Activated T-cell treated with anti-CD3 and anti-CD28 coated beads, Interleukin-2, amount 50 U/mL, for 48 hours (primary cell): ENCODE measurements at regions not wholly inside any gene's neighbourhood (a gene's known extent, or its start where the extent isn't known, plus 50 kb on each side); places are given as distances from the start of the nearest gene placed in this dataset.

Experiments
- DNase-seq, 2 experiments: peaks; one replicate each; pipeline ENCODE4 v3.0.0-alpha.2; 2020

DNA sequence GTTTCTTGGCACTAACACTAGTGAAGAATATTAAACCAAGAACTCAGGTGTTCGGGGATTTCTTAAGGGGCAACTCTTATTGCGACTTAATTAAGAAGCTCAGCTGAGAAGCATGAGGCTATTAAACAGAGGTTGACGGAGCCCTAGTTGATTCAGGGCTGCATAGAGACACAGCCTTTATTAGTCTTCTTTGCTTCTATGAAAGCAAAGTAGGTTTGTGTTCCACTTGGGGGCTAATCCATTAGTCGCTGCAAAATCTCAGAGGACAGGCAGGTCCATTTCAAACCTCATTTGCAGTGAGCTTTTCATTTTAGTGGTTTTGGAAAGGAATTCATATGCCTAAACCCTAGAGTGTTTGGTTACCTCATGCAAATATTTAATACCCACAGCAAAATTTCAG lies 506.6 kb upstream of the SULF2 start:
- no peak for DNase-seq

GRCh38 chr20:48288930-48289507 lies 503.7 kb upstream of the SULF2 start:
- no peak for DNase-seq

- DNase-seq: no peak
These were observed 502.4 kb upstream of the SULF2 start for GRCh38 chr20:48287552-48288170.

- DNase-seq: no peak
These were observed 501.8 kb upstream of the SULF2 start for GRCh38 chr20:48287021-48287494.

DNA sequence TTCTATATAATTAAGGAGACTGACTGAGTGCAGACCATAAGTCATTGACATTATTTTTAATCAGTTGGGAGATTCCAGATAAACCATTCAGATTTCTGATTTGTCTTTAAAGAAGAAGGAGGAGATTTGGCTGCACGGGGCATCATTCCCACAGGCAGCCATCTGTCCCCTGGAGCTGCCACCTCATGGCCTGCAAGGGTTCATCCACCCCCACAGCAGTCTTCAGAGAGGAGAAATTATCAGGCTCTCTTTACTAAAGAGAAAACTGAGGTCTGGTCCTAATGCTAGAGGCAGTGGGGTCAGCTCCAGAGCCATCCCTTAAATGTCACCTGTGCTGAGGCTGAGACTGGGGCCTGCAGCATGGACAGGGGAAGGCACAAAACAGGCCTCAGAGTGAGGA lies 501.3 kb upstream of the SULF2 start:
- DNase-seq: no peak

GRCh38 chr20:48285656-48286055 lies 500.4 kb upstream of the SULF2 start:
- DNase-seq: no peak

- no peak for DNase-seq
These were observed 499.6 kb upstream of the SULF2 start for GRCh38 chr20:48284837-48285236.

DNA sequence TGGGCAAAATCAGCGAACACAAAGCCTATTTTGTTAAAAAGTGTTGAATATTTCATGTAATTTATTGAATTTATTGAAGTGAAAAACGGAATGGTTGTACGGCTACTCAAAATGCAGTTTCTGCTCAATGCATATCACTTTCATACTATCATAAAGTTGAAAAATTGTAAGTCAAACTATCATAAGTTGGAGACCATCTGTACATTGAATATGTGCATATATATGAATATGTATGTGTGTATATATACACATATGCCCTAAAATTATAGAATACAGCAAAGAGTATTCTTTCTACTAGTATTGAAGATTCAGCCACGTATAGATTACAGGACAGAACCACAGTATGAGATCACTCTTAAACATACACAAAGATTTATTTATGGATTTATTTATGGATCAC lies 499.0 kb upstream of the SULF2 start:
- no peak for DNase-seq

GRCh38 chr20:48283470-48284110 lies 498.3 kb upstream of the SULF2 start:
- no peak for DNase-seq

DNA sequence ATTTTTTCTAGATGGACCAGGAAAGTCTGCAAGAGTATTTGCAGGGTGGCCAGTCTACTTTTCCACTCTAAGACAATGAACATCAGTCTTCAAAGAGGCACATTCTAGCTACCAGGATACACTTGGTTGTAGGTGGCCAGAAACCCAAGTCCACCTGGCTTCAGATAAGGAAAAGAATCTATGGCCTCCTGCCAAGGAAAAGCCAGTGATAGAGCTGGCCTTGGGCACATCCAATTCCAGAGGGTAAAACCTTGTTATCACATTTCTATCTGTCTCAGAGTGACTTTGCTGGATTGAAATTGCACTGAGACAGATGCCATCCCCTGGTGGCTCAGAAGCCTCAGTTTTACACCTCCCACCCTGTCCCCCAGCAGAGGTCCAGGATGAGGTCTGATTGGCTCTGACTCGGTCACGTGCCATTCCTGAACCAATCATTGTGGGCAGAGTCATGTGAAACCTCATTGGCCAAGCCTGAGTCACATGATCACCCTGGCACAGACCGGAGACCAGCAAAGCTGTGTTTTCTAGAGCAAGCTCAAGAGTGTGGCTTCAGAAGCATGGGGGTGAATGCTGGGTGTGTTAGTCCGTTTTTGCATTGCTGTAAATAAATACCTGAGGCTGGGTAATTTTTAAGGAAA lies 497.4 kb upstream of the SULF2 start:
- DNase-seq: peak in 1 of 2 experiments; percentile 16

DNA sequence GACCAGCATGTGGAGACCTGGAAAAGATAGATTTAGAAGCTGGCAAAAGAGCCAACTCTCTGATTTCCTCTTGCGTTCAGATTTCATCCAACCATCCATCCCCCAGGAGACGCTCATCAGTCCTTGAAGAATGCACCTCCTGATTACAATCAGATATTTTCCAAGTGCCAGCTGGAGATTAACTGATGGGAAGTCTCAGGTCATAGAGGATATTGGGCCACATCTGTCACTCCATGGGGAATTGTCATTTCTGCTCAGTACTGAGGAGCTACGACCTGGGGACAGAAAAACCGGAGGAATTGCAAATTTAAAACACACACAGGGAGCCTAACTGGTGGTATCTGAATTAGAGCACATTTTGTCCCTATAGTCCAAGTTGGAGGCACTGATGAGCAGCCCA lies 496.2 kb upstream of the SULF2 start:
- no peak for DNase-seq

DNA sequence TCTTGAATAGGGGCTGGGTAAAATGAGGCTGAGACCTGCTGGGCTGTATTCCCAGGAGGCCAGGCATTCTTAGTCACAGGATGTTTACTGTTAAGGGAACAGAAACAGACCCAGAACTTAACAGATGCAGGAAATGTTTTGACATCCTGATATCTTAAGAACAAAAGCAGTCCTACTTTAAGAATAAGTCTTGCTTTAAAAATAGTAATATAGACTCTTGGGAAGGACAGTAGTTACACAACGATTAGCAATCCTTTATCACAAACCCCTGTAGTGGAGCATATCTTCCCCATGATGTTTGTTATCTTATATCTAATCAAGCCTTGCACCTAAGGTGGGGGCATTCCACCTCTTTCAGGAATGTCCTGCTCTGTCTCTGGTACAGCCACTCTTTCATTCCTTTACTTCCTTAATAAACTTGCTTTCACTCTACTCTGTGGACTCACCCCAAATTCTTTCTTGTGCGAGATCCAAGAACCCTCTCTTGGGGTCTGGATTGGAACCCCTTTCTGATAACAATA lies 493.7 kb upstream of the SULF2 start:
- no peak for DNase-seq

- no peak for DNase-seq
These were observed 492.0 kb upstream of the SULF2 start for GRCh38 chr20:48277266-48277665.

DNA sequence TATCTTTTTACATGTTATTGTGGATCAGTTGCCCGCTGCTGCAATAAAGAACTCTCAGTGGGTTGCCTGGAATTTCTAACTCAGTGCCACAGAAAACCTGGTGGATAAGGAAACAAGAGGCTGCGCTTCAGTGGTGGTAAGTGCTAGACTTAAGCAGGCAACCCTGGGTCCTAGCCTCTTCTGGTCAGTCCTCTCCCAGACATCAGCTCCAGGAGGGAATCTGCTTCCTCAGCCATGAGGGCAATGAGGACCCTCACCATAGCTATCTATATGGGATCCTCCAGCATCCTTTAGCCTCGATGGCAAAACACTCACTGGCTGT lies 490.7 kb upstream of the SULF2 start:
- DNase-seq: no peak

- DNase-seq: no peak
These were observed 490.2 kb upstream of the SULF2 start for GRCh38 chr20:48275286-48276020.

DNA sequence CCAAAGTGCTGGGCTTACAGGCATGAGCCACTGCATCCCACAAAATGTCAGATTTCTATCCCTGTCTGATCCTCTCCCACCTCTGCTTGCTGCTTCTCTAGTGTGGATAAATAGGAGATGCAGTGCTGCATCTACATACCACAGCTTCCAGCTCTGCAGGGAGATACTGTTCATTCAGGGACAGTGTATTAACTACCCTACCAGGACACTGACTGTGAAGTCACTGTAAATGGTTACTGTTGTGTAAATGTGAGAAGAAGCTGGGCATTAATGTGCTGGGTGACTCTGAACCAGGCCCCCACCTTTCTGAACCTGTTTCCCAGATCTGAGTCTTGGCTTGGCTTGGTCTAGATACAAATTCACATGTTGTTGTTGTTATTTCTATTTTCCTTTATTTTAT lies 488.6 kb upstream of the SULF2 start:
- no peak for DNase-seq

GRCh38 chr20:48270885-48271284 lies 485.6 kb upstream of the SULF2 start:
- DNase-seq: no peak

- DNase-seq: no peak
These were observed 482.8 kb upstream of the SULF2 start for GRCh38 chr20:48267860-48268633.

DNA sequence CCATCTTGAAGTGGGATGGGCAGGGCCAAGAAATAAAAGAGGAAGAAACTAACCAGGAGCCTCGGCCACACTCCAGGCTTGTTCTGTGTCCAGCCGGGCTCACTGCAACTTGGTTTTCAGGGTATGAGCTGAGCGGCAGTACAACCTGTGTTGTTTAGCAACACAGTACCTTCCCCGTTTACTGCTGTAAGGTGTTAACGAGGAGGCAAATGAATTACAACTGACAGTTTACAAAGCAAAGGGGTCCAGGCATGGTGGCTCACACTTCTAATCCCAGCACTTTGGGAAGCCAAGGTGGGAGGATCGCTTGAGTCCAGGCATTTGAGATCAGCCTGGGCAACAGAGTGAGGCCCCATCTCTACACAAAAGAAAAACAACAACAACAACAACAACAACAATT lies 481.3 kb upstream of the SULF2 start:
- DNase-seq: no peak

DNA sequence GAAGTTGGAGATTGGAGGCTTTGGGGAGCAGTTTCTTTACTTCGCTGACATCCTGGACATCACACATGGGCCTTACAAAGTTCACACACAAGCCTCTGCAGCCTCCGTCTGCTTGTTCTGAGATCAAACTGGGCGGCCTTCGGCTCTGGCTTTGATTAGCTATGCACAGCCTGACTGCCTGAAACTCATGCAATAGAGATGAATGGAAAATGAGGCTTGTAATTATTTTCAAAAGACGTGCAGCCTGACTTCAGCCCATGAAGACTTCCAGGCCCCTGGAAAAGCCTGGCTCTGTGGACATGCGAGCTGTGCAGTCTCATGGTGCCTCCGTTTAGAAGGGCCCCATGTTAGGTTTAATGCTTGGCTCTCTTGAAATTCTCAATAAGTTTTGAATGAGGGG lies 480.5 kb upstream of the SULF2 start:
- no peak for DNase-seq

DNA sequence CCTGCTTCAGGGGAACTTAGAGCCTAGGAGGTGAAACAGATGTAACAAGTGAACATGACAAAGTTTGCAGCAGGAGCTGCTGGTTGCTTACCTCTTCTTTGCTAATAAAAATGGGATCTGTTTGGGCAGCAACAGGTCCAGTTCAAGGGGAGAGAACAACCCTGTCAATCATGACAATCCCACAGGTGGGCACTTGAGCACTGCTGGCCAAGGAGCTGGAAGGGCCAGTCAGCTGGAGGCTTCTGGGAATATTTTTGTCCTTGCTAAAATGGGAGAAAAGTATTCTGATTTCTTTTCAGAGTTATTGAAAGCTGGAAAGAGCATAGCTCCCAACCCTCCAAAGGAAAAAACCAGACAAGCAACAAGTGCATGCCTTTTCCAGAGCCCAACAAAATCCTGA lies 477.7 kb upstream of the SULF2 start:
- DNase-seq: no peak

DNA sequence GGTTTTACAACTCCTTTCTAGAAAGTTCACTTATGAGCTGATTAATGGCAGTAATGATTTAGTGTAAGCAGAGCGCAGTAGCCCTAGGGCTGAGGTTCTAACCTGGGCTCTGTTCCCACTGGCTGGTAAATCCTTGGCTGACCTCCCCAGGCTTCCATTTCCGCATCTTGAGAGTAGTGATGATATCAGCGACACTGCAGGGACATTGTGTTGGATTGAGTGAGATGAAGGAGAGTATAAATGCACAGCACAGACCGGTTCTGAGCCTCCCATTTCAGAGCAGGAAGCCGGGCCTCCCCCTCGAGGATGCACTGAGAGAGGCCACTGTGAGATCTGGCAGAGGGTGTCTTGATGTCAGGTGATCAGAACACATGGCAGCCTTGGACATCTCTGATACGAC lies 477.2 kb upstream of the SULF2 start:
- no peak for DNase-seq
